DOHH2 (cell line): ENCODE measurements at regions not wholly inside any gene's neighbourhood (a gene's known extent, or its start where the extent isn't known, plus 50 kb on each side); places are given as distances from the start of the nearest gene placed in this dataset.

Experiments used
- CTCF ChIP-seq: fragments of 200-600 bp; sonication (generic); IDR thresholded peaks from one replicate; pipeline ENCODE4 v1.5.1; 2014; ENCODE audit warnings: antibody characterized with exemption, mild to moderate bottlenecking, low read depth, low read length; ENCODE audit not compliant: poor library complexity, severe bottlenecking
- EZH2phosphoT487 ChIP-seq: fragments of 200-600 bp; sonication (generic); IDR thresholded peaks from 2 replicates; pipeline ENCODE4 v1.6.1; 2017; ENCODE audit warnings: borderline replicate concordance, mild to moderate bottlenecking, antibody characterized with exemption, low read length, moderate library complexity, mixed read lengths

- TF ChIP-seq CTCF (no peak), EZH2phosphoT487 (no peak)
These were observed 303.0 kb downstream of the CYRIA start for GRCh38 chr2:16362611-16363010.
